Activated naive CD4-positive, alpha-beta T cell treated with anti-CD3 and anti-CD28 coated beads, Interleukin-2, amount 50 U/mL, for 24 hours (primary cell): ENCODE measurements at regions not wholly inside any gene's neighbourhood (a gene's known extent, or its start where the extent isn't known, plus 50 kb on each side); places are given as distances from the start of the nearest gene placed in this dataset.

Source experiments
- H3K27ac Mint-ChIP-seq: one replicate; pipeline ENCODE4 v1.8.0; 2021; ENCODE audit warnings: mild to moderate bottlenecking, mixed read lengths
- H3K27me3 Mint-ChIP-seq: one replicate; pipeline ENCODE4 v1.8.0; 2021; ENCODE audit warnings: mixed read lengths
- H3K36me3 Mint-ChIP-seq: one replicate; pipeline ENCODE4 v1.8.0; 2021; ENCODE audit warnings: mixed read lengths
- H3K4me1 Mint-ChIP-seq: one replicate; pipeline ENCODE4 v1.8.0; 2021; ENCODE audit warnings: mixed read lengths
- H3K4me3 Mint-ChIP-seq: one replicate; pipeline ENCODE4 v1.8.0; 2021; ENCODE audit warnings: mild to moderate bottlenecking, mixed read lengths
- H3K9me3 Mint-ChIP-seq: one replicate; pipeline ENCODE4 v1.8.0; 2021; ENCODE audit warnings: mixed read lengths

GRCh38 chr2:157980020-157980419 is 103.9 kb upstream of the ACVR1 start:
- Mint-ChIP-seq H3K27me3 (no peaks in the 10 kb centered on the region), H3K9me3 (peaks cover 24% of the 10 kb centered on the region), H3K4me1 (no peaks in the 10 kb centered on the region)

GRCh38 chr2:157971702-157972101 is 95.6 kb upstream of the ACVR1 start:
- Mint-ChIP-seq H3K27ac (no peak overlapping the region), H3K4me3 (no peak overlapping the region), H3K27me3 (peaks cover 2% of the 10 kb centered on the region), H3K4me1 (no peaks in the 10 kb centered on the region), H3K9me3 (peaks cover 8% of the 10 kb centered on the region), H3K36me3 (peaks cover 2% of the 10 kb centered on the region)

More at GRCh38 chr2:157980020-157980419, 103.9 kb upstream of the ACVR1 start:
- no peak overlapping the region for H3K4me3 Mint-ChIP-seq
- peaks cover 10% of the 10 kb centered on the region for H3K36me3 Mint-ChIP-seq
- H3K27ac Mint-ChIP-seq: no peak overlapping the region

- Mint-ChIP-seq H3K27ac (no peak overlapping the region), H3K36me3 (no peaks in the 10 kb centered on the region), H3K27me3 (peaks cover 2% of the 10 kb centered on the region)
Measured at GRCh38 chr2:157967856-157968255, 91.7 kb upstream of the ACVR1 start.

GRCh38 chr2:157959249-157959648 is 83.1 kb upstream of the ACVR1 start:
- Mint-ChIP-seq H3K9me3 (no peaks in the 10 kb centered on the region), H3K27ac (no peak overlapping the region), H3K36me3 (peaks cover 1% of the 10 kb centered on the region), H3K27me3 (no peaks in the 10 kb centered on the region), H3K4me1 (no peaks in the 10 kb centered on the region), H3K4me3 (no peak overlapping the region)

More at GRCh38 chr2:157967856-157968255, 91.7 kb upstream of the ACVR1 start:
- Mint-ChIP-seq H3K4me3 (no peak overlapping the region), H3K9me3 (no peaks in the 10 kb centered on the region), H3K4me1 (no peaks in the 10 kb centered on the region)

- Mint-ChIP-seq H3K4me1 (no peaks in the 10 kb centered on the region), H3K36me3 (peaks cover 1% of the 10 kb centered on the region), H3K27ac (no peak overlapping the region), H3K9me3 (no peaks in the 10 kb centered on the region), H3K4me3 (no peak overlapping the region), H3K27me3 (no peaks in the 10 kb centered on the region)
Measured at GRCh38 chr2:157957596-157957995, 81.5 kb upstream of the ACVR1 start.

- Mint-ChIP-seq H3K27ac (no peak overlapping the region), H3K27me3 (peaks cover 1% of the 10 kb centered on the region), H3K4me1 (no peaks in the 10 kb centered on the region), H3K36me3 (peaks cover 1% of the 10 kb centered on the region), H3K9me3 (no peaks in the 10 kb centered on the region), H3K4me3 (no peak overlapping the region)
Measured at GRCh38 chr2:157952558-157952957, 76.4 kb upstream of the ACVR1 start.

- no peak overlapping the region for H3K4me3 Mint-ChIP-seq
- no peaks in the 10 kb centered on the region for H3K4me1 Mint-ChIP-seq
- no peaks in the 10 kb centered on the region for H3K36me3 Mint-ChIP-seq
- no peak overlapping the region for H3K27ac Mint-ChIP-seq
- H3K27me3 Mint-ChIP-seq: peaks cover 1% of the 10 kb centered on the region
- H3K9me3 Mint-ChIP-seq: no peaks in the 10 kb centered on the region
Measured at GRCh38 chr2:157948856-157949255, 72.7 kb upstream of the ACVR1 start.

- H3K4me3 Mint-ChIP-seq: no peak overlapping the region
- no peaks in the 10 kb centered on the region for H3K36me3 Mint-ChIP-seq
- peaks cover 1% of the 10 kb centered on the region for H3K27me3 Mint-ChIP-seq
- no peaks in the 10 kb centered on the region for H3K9me3 Mint-ChIP-seq
- no peaks in the 10 kb centered on the region for H3K4me1 Mint-ChIP-seq
- no peak overlapping the region for H3K27ac Mint-ChIP-seq
Measured at GRCh38 chr2:157946919-157947557, 70.9 kb upstream of the ACVR1 start.

- no peaks in the 10 kb centered on the region for H3K9me3 Mint-ChIP-seq
- H3K27me3 Mint-ChIP-seq: peaks cover 2% of the 10 kb centered on the region
- H3K4me3 Mint-ChIP-seq: no peak overlapping the region
- H3K4me1 Mint-ChIP-seq: peaks cover 17% of the 10 kb centered on the region
- H3K36me3 Mint-ChIP-seq: no peaks in the 10 kb centered on the region
- H3K27ac Mint-ChIP-seq: no peak overlapping the region
Measured at GRCh38 chr2:157940024-157940423, 63.9 kb upstream of the ACVR1 start.

- H3K27me3 Mint-ChIP-seq: peaks cover 2% of the 10 kb centered on the region
- no peaks in the 10 kb centered on the region for H3K36me3 Mint-ChIP-seq
- H3K27ac Mint-ChIP-seq: no peak overlapping the region
- no peak overlapping the region for H3K4me3 Mint-ChIP-seq
- H3K9me3 Mint-ChIP-seq: no peaks in the 10 kb centered on the region
- H3K4me1 Mint-ChIP-seq: peaks cover 17% of the 10 kb centered on the region
Measured at GRCh38 chr2:157938556-157938955, 62.4 kb upstream of the ACVR1 start.

GRCh38 chr2:157936406-157936805 is 60.3 kb upstream of the ACVR1 start:
- Mint-ChIP-seq H3K4me1 (peaks cover 17% of the 10 kb centered on the region), H3K36me3 (no peaks in the 10 kb centered on the region), H3K9me3 (no peaks in the 10 kb centered on the region), H3K4me3 (no peak overlapping the region), H3K27ac (no peak overlapping the region), H3K27me3 (peaks cover 2% of the 10 kb centered on the region)

- H3K4me1 Mint-ChIP-seq: peaks cover 17% of the 10 kb centered on the region
- no peaks in the 10 kb centered on the region for H3K36me3 Mint-ChIP-seq
- H3K27ac Mint-ChIP-seq: no peak overlapping the region
- H3K9me3 Mint-ChIP-seq: no peaks in the 10 kb centered on the region
- no peak overlapping the region for H3K4me3 Mint-ChIP-seq
- peaks cover 2% of the 10 kb centered on the region for H3K27me3 Mint-ChIP-seq
Measured at GRCh38 chr2:157935378-157935906, 59.3 kb upstream of the ACVR1 start.

GRCh38 chr2:157934684-157935377 is 58.7 kb upstream of the ACVR1 start:
- Mint-ChIP-seq H3K4me3 (no peak overlapping the region), H3K4me1 (peaks cover 17% of the 10 kb centered on the region), H3K27ac (no peak overlapping the region), H3K36me3 (no peaks in the 10 kb centered on the region), H3K27me3 (peaks cover 2% of the 10 kb centered on the region), H3K9me3 (no peaks in the 10 kb centered on the region)

GRCh38 chr2:157933160-157933920 is 57.2 kb upstream of the ACVR1 start:
- no peak overlapping the region for H3K27ac Mint-ChIP-seq
- H3K27me3 Mint-ChIP-seq: no peaks in the 10 kb centered on the region
- H3K9me3 Mint-ChIP-seq: no peaks in the 10 kb centered on the region
- H3K36me3 Mint-ChIP-seq: no peaks in the 10 kb centered on the region
- peaks cover 17% of the 10 kb centered on the region for H3K4me1 Mint-ChIP-seq
- H3K4me3 Mint-ChIP-seq: no peak overlapping the region

- H3K4me1 Mint-ChIP-seq: peaks cover 17% of the 10 kb centered on the region
- no peaks in the 10 kb centered on the region for H3K36me3 Mint-ChIP-seq
- H3K9me3 Mint-ChIP-seq: no peaks in the 10 kb centered on the region
- no peak overlapping the region for H3K27ac Mint-ChIP-seq
- no peaks in the 10 kb centered on the region for H3K27me3 Mint-ChIP-seq
- no peak overlapping the region for H3K4me3 Mint-ChIP-seq
Measured at GRCh38 chr2:157932480-157933159, 56.5 kb upstream of the ACVR1 start.
